ENCODE measurements at regions not wholly inside any gene's neighbourhood (a gene's known extent, or its start where the extent isn't known, plus 50 kb on each side); places are given as distances from the start of the nearest gene placed in this dataset.
"Not testable (repeated sequence)": the region's sequence is repeated elsewhere in the genome, so short reads cannot be mapped to it uniquely, and the experiment has no call there.

DNA sequence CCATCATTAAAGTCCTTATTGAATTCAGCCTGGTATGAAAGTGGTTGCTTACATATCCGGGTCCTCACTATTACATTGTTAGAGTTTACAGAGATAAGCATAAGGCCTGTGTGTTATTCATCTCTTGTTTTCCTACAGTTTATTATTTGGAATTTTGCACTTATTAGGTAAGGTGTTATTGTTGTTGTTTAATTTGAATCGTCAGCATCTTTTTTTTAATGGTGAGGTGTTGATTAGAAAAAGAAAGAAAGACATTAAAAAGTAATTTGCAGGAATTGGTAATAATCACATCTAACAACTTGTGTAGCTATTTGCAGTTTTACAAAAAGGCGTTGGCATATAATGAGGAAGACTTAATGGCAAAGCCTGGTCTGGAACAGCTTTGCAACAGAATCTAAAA lies 158.6 kb downstream of the SAMD5 start:
- DNase-seq (ENCODE audit: low spot score): no peak

DNA sequence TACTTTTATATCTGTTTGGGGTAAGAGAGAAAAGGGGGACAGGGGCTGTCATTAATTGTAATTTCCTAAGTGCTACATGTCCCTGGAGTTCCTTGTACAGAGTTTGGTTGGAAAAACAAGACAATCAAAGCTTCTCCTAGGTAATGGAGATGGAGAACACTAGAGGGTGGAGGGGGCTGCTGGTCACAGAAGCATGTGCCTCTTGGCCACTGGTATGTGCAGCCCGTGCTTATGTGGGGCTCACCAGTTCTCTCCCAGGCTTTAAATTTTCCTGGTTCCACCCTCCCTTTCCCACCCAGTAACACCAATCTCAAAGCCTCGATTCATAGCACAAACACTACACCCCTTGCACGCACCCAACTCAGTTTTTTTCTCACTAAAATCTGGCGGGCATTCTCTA lies 165.6 kb downstream of the SAMD5 start:
- DNase-seq (ENCODE audit: low spot score): no peak

- no peak for DNase-seq (ENCODE audit: low spot score)
These were observed 166.3 kb downstream of the SAMD5 start for GRCh38 chr6:147674794-147675193.

- no peak for DNase-seq (ENCODE audit: low spot score)
These were observed 166.8 kb downstream of the SAMD5 start for GRCh38 chr6:147675281-147675680.

DNA sequence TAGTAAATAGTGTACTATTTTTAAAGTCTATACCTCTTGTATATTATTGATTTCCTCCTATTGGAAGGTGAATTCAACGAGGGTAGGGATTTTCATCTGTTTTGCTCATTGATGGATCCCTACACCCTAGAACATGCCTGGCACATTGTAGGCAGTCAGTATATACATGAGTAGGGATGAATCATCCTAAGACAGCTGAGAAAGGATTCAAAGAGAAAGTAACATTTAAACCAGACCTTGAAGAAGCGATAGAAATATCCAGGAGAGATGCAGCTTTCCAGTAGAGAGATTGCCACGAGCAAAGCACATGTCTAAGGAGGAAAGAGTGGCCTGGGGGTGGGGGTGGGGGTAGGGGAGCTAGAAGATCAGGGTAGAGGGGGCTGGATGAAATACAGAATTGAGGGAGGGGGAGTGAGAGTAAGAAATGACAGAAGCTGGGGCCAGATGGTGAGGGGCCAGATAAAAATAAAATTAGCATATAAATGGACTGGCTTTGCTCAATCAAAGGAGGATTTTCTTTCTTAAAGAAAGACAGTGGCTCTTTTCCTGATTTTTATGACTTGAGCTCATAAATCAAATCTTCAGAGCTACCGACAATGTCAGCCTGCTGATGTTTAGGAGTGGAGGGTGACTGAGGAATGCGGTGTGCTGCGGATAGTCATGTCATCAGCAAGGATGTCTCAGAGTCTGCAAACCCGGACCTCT lies 168.2 kb downstream of the SAMD5 start:
- DNase-seq (ENCODE audit: low spot score): no peak

- no peak for DNase-seq (ENCODE audit: low spot score)
These were observed 169.2 kb downstream of the SAMD5 start for GRCh38 chr6:147677647-147678046.

DNA sequence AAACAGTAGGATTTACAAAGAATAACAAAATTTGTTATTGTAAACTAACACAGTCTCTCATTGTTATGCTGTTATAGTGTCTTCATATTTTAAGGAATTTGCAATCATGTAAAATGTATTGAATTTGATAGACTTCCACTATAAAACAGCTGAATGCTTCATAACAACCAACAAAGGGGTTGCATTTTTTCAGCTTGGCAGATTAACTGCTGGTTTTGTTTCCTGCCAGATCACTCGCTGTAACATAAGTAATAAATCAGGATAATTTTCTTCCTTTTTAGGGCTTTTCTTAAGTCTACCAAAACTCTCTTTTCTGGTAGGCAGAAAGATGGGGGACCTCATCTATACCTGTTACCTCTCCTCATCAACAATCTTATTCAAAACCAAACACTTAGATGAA lies 169.8 kb downstream of the SAMD5 start:
- no peak for DNase-seq (ENCODE audit: low spot score)

- DNase-seq (ENCODE audit: low spot score): no peak
These were observed 176.4 kb downstream of the SAMD5 start for GRCh38 chr6:147684906-147685305.

GRCh38 chr6:147689398-147689797 lies 180.9 kb downstream of the SAMD5 start:
- no peak for DNase-seq (ENCODE audit: low spot score)

DNA sequence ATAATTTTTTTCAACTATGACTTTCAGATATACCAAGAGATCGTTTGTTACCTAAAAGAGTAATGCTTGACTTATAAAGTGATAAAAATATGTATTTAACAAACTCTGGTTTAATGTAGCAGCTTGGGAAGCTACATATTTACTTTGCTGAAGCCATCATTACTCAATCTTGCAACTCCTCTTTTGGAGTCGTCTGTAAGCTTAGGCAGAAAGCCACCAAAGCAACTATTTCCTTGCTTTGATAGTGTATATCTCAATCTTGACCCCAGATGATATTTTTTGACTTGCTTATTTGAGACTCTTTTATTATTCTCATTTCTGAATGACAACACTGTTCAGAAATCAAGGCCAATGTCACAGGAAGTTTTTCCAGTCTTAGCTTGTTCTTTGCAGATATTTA lies 183.0 kb downstream of the SAMD5 start:
- no peak for DNase-seq (ENCODE audit: low spot score)

DNA sequence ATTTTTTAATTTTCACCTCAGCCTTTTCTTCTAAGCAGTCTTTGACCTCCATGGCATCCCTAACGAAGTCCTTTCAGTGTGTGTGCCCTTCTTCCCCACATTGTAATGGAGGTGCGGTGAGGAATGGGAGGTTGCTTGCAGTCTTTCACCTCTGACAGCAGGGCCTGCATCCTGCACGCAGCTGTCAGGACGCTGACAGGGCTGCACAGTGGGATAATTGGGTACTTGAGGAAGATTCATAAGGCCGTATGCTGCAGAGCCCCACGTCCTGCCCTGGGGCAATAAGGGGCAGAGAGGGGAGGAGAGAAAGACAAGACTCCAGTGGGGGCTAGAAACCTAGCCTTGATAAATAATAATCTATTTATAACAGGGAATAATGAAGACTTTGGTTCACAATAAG lies 184.7 kb downstream of the SAMD5 start:
- DNase-seq (ENCODE audit: low spot score): no peak

GRCh38 chr6:147694556-147694955 lies 186.1 kb downstream of the SAMD5 start:
- not testable (repeated sequence) for DNase-seq (ENCODE audit: low spot score)

DNA sequence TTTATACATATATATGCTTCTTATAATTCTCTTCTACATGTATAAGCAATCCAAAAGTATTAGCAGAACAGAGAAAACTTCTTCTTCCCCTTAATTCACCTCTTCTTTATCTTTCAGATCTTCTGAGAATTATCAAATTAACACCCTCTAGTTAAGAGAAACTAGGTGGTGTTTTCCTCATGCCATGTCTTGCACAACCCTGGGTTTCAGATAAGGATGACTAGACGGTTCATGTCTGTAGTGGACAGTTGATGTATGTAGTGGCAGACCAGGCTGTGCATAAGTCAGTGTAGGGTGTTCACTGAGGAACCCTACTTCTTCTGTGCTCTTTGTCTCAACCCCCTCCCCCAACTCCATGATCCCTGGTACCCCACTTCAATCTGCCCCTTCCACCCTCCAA lies 187.3 kb downstream of the SAMD5 start:
- no peak for DNase-seq (ENCODE audit: low spot score)

DNA sequence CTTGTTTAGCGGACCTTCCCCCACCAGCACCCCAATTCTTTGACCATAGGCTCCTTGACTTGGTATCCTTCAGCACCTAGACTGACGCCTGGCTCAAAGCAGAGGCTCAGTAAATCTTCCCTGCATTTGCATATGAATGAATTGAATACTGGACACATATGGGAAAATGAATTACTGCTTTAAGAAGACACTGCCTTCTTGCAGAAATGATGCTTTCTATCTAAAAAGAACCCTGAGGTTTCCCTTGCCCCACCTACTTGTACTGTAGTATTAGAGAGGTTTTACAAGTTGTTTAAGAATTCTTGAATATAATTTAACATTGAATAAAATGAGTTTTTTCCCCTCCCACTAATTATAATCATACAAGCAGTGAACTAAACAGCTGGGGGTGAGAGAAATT lies 190.7 kb downstream of the SAMD5 start:
- DNase-seq (ENCODE audit: low spot score): no peak

DNA sequence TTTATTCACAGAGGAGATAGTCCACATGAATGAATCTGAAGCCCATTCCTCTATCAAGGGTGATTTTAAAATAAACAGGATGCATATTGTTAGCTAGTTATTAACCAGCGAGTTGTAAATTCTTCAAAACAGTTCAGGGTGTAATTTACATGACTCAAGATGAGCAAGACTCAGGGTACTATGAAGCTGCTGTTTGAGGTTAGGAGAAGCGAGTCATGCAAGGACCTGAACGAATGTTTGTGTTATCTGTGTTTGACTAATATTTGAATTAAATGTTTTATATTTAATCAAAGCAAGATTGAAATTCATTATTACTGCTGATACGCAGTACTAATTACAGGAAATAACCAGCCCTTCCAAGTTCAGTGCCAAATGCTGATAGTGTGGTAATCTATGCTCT lies 191.1 kb downstream of the SAMD5 start:
- DNase-seq (ENCODE audit: low spot score): no peak

GRCh38 chr6:147700436-147701209 lies 192.1 kb downstream of the SAMD5 start:
- DNase-seq (ENCODE audit: low spot score): no peak

GRCh38 chr6:147704691-147705090 lies 196.2 kb downstream of the SAMD5 start:
- no peak for DNase-seq (ENCODE audit: low spot score)

DNA sequence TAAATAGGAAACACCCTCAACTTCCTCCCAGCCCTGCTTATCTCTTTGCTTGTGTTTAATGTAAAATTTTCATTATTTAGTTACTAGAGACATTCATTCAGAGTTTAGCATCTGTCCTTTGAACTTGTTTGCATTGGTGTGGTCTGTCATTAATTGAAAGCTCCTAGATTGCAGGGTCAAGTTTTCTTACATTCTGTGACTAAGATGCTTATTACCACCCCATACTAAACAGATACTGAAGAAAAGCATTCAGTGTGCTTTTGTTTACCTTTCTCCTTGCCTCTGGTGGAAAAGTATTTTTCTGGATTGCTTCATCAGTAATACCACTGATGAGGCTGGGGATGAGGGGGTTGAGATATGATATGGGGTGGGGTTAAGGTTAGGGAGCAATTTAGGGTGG lies 199.0 kb downstream of the SAMD5 start:
- no peak for DNase-seq (ENCODE audit: low spot score)

GRCh38 chr6:147708170-147708569 lies 199.7 kb downstream of the SAMD5 start:
- DNase-seq (ENCODE audit: low spot score): no peak

GRCh38 chr6:147709396-147710272 lies 201.1 kb downstream of the SAMD5 start:
- DNase-seq (ENCODE audit: low spot score): no peak

- DNase-seq (ENCODE audit: low spot score): no peak
These were observed 202.4 kb downstream of the SAMD5 start for GRCh38 chr6:147710890-147711289.

DNA sequence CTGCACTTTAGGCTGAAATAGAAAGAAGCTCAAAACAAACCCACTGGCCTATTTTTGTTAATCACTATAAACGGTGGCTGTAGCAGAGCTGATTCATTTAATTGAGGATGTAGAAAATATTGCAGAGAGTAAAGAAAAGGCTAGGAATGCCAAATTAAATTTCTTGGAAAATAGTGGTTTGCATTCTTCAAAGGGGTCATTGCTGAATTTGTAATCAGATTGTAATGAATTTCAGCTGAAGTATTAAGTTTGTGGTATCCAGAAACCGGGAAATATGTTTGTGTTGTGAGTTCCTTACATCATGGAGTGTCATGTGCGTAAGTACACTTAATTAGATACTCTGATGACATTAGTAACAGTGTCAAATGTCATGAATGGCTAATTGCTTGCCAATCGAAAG lies 203.0 kb downstream of the SAMD5 start:
- no peak for DNase-seq (ENCODE audit: low spot score)

All from HT-29 (cell line).